IPS-18a (cell line): ENCODE measurements at regions not wholly inside any gene's neighbourhood (a gene's known extent, or its start where the extent isn't known, plus 50 kb on each side); places are given as distances from the start of the nearest gene placed in this dataset.
"Not testable (repeated sequence)": the region's sequence is repeated elsewhere in the genome, so short reads cannot be mapped to it uniquely, and the experiment has no call there.

Experiments used
- H3K27ac ChIP-seq: one replicate; pipeline ENCODE4 v1.5.1; 2013; ENCODE audit warnings: low read length
- H3K27me3 ChIP-seq: one replicate; pipeline ENCODE4 v1.6.1; 2013; ENCODE audit warnings: mild to moderate bottlenecking, low read length; ENCODE audit not compliant: control insufficient read depth, insufficient read depth
- H3K36me3 ChIP-seq: one replicate; pipeline ENCODE4 v1.6.1; 2013; ENCODE audit warnings: low read depth, low read length; ENCODE audit not compliant: control insufficient read depth
- H3K4me1 ChIP-seq: one replicate; pipeline ENCODE4 v1.6.1; 2013; ENCODE audit warnings: low read depth, low read length; ENCODE audit not compliant: control insufficient read depth
- H3K4me3 ChIP-seq: one replicate; pipeline ENCODE4 v1.5.1; 2013; ENCODE audit warnings: low read length
- H3K9ac ChIP-seq: one replicate; pipeline ENCODE4 v1.6.1; 2013; ENCODE audit warnings: mild to moderate bottlenecking, low read length, moderate library complexity
- H3K9me3 ChIP-seq: one replicate; pipeline ENCODE4 v1.6.1; 2013; ENCODE audit warnings: low read depth, low read length; ENCODE audit not compliant: control insufficient read depth

- H3K36me3 ChIP-seq, H3K4me1 ChIP-seq, H3K9me3 ChIP-seq, H3K9ac ChIP-seq, H3K27ac ChIP-seq, H3K27me3 ChIP-seq, H3K4me3 ChIP-seq: not testable (repeated sequence)
Measured at GRCh38 chr5:51702046-51702445, 318.8 kb downstream of the ISL1 start.

GRCh38 chr5:51712201-51712600 is 329.0 kb downstream of the ISL1 start:
- Histone ChIP-seq H3K36me3 (no peaks in the 10 kb centered on the region), H3K9me3 (peaks cover 3% of the 10 kb centered on the region), H3K4me3 (no peak overlapping the region), H3K4me1 (no peaks in the 10 kb centered on the region), H3K9ac (no peak overlapping the region), H3K27ac (no peak overlapping the region), H3K27me3 (no peaks in the 10 kb centered on the region)

- not testable (repeated sequence) for H3K27ac ChIP-seq, H3K4me1 ChIP-seq, H3K36me3 ChIP-seq, H3K27me3 ChIP-seq, H3K9ac ChIP-seq, H3K9me3 ChIP-seq, H3K4me3 ChIP-seq
Measured at GRCh38 chr5:51715445-51715844, 332.2 kb downstream of the ISL1 start.

DNA sequence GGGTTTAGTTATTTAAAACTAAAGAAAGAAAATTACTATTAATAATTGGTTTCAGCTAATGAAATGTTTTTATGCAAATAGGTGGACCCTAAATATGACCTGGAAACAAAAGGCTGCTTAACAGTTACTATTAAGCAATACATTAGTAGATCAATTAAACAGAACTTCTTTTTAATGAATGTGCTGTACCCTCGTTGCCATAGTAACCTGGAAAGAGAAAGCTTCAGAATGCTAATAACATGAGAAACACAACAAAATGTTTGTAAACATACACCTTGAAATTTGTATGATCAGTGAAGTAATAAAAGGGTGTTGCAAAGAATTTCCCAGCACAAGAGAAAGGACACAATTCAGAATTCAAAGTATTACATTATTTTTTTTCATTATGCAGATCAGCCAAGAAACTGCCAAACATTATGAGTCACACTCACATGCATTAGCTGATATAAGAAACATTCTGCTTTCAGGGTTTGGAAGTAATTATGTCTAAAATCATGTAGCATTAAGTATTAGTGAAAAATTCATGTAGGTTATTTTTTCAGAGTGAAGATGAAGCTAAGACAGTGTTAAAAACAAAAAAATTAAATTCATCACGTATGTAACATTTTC is 348.3 kb downstream of the ISL1 start:
- H3K9me3 ChIP-seq: no peaks in the 10 kb centered on the region
- H3K4me1 ChIP-seq: peaks cover 8% of the 10 kb centered on the region
- no peaks in the 10 kb centered on the region for H3K36me3 ChIP-seq
- no peak overlapping the region for H3K9ac ChIP-seq
- H3K27me3 ChIP-seq: peaks cover 12% of the 10 kb centered on the region
- H3K4me3 ChIP-seq: no peak overlapping the region
- H3K27ac ChIP-seq: no peak overlapping the region

DNA sequence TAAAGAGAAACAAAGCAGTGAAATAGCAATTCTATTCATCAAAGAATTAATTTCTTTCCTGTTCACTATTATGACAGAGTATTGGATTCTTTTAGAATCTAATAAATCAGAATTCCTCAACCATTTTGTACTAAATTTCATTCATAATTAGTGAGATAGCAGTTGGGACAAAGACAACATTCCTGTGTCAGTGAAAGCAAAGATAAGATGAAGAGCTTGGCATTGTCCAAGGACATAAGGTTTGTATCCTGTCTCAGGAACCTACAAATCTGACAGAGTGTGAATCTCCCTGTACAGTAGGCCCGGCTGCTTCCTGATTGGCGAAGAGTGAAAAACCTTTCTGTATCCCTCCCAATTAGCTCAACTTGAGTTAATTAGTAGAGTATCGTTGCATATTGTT is 349.1 kb downstream of the ISL1 start:
- peaks cover 8% of the 10 kb centered on the region for H3K4me1 ChIP-seq
- H3K9ac ChIP-seq: no peak overlapping the region
- H3K9me3 ChIP-seq: no peaks in the 10 kb centered on the region
- H3K27me3 ChIP-seq: peaks cover 12% of the 10 kb centered on the region
- no peaks in the 10 kb centered on the region for H3K36me3 ChIP-seq
- no peak overlapping the region for H3K4me3 ChIP-seq
- H3K27ac ChIP-seq: no peak overlapping the region

GRCh38 chr5:51734677-51735076 is 351.4 kb downstream of the ISL1 start:
- H3K27ac ChIP-seq: no peak overlapping the region
- peaks cover 12% of the 10 kb centered on the region for H3K27me3 ChIP-seq
- no peaks in the 10 kb centered on the region for H3K9me3 ChIP-seq
- H3K9ac ChIP-seq: no peak overlapping the region
- no peaks in the 10 kb centered on the region for H3K36me3 ChIP-seq
- peaks cover 8% of the 10 kb centered on the region for H3K4me1 ChIP-seq
- H3K4me3 ChIP-seq: no peak overlapping the region

- no peaks in the 10 kb centered on the region for H3K36me3 ChIP-seq
- H3K4me1 ChIP-seq: no peaks in the 10 kb centered on the region
- no peaks in the 10 kb centered on the region for H3K9me3 ChIP-seq
- no peak overlapping the region for H3K9ac ChIP-seq
- no peak overlapping the region for H3K27ac ChIP-seq
- no peak overlapping the region for H3K4me3 ChIP-seq
- H3K27me3 ChIP-seq: no peaks in the 10 kb centered on the region
Measured at GRCh38 chr5:51746023-51746422, 362.8 kb downstream of the ISL1 start.

GRCh38 chr5:51748647-51749046 is 365.4 kb downstream of the ISL1 start:
- Histone ChIP-seq H3K9ac (no peak overlapping the region), H3K4me3 (no peak overlapping the region), H3K36me3 (no peaks in the 10 kb centered on the region), H3K4me1 (no peaks in the 10 kb centered on the region), H3K27me3 (no peaks in the 10 kb centered on the region), H3K9me3 (no peaks in the 10 kb centered on the region), H3K27ac (no peak overlapping the region)
